Neural cell (in vitro differentiated cells): ENCODE measurements at regions not wholly inside any gene's neighbourhood (a gene's known extent, or its start where the extent isn't known, plus 50 kb on each side); places are given as distances from the start of the nearest gene placed in this dataset.

Experiments used
- H2AFZ ChIP-seq: fragments of 200-600, 300-800 bp; sonication (generic), shearing (Covaris generic); 2 replicates; pipeline ENCODE4 v1.6.0; 2014; ENCODE audit warnings: low read depth, mild to moderate bottlenecking, antibody characterized with exemption, low read length, moderate library complexity
- H3F3A ChIP-seq: fragments of 200-600 bp; shearing (Covaris generic); 2 replicates; pipeline ENCODE4 v1.6.1; 2016; ENCODE audit warnings: mild to moderate bottlenecking, moderate library complexity, mixed read lengths, antibody characterized with exemption, low read length; ENCODE audit not compliant: insufficient read depth, poor library complexity, severe bottlenecking
- H3K27ac ChIP-seq: fragments of 200-600, 300-800 bp; sonication (generic), shearing (Covaris generic); 2 replicates; pipeline ENCODE4 v1.5.1; 2014; ENCODE audit warnings: mild to moderate bottlenecking, low read length, moderate library complexity
- H3K27me3 ChIP-seq: fragments of 300-800, 200-600 bp; sonication (generic), shearing (Covaris generic); 2 replicates; pipeline ENCODE4 v1.6.0; 2014; ENCODE audit warnings: mild to moderate bottlenecking, low read depth, low read length, moderate library complexity; ENCODE audit not compliant: insufficient read depth
- H3K36me3 ChIP-seq: fragments of 300-800, 200-600 bp; sonication (generic), shearing (Covaris generic); 2 replicates; pipeline ENCODE4 v1.5.1; 2014; ENCODE audit warnings: mild to moderate bottlenecking, antibody characterized with exemption, low read length, moderate library complexity; ENCODE audit not compliant: insufficient read depth
- H3K4me2 ChIP-seq: fragments of 300-800, 200-600 bp; sonication (generic), shearing (Covaris generic); 2 replicates; pipeline ENCODE4 v1.6.0; 2014; ENCODE audit warnings: mild to moderate bottlenecking, low read length
- H3K4me3 ChIP-seq: fragments of 300-800, 200-600 bp; sonication (generic), shearing (Covaris generic); 2 replicates; pipeline ENCODE4 v1.5.1; 2014; ENCODE audit warnings: mild to moderate bottlenecking, low read length, moderate library complexity
- H3K79me2 ChIP-seq: fragments of 200-600 bp; shearing (Covaris generic); replicated peaks from 2 replicates; pipeline ENCODE4 v1.6.0; 2014; ENCODE audit warnings: mild to moderate bottlenecking, low read length, moderate library complexity; ENCODE audit not compliant: insufficient read depth
- H3K9ac ChIP-seq: fragments of 300-800, 200-600 bp; sonication (generic), shearing (Covaris generic); 2 replicates; pipeline ENCODE4 v1.6.1; 2016; ENCODE audit warnings: mild to moderate bottlenecking, low read length, mixed read lengths
- H3K9me2 ChIP-seq: fragments of 200-600 bp; shearing (Covaris generic); 2 replicates; pipeline ENCODE4 v1.6.1; 2016; ENCODE audit warnings: mild to moderate bottlenecking, low read length, mixed read lengths; ENCODE audit not compliant: insufficient read depth
- H3K9me3 ChIP-seq: fragments of 200-600, 300-800 bp; sonication (generic), shearing (Covaris generic); 2 replicates; pipeline ENCODE4 v1.6.1; 2016; ENCODE audit warnings: mild to moderate bottlenecking, mixed run types, low read length, moderate library complexity, mixed read lengths
- H4K20me1 ChIP-seq: fragments of 200-600 bp; shearing (Covaris generic); 2 replicates; pipeline ENCODE4 v1.6.1; 2016; ENCODE audit warnings: mild to moderate bottlenecking, mixed run types; ENCODE audit not compliant: insufficient read depth
- EP300 ChIP-seq: fragments of 450-650 bp; conservative IDR thresholded peaks from 2 replicates; pipeline ENCODE4 v1.6.1; 2014; ENCODE audit warnings: antibody characterized with exemption, mild to moderate bottlenecking, moderate library complexity; ENCODE audit not compliant: poor library complexity, severe bottlenecking
- EZH2 ChIP-seq: fragments of 200-600, 300-800 bp; shearing (Covaris generic), sonication (generic); IDR thresholded peaks from 2 replicates; pipeline ENCODE4 v1.6.1; 2014; ENCODE audit warnings: antibody characterized with exemption, low read length, borderline replicate concordance, mild to moderate bottlenecking; ENCODE audit not compliant: insufficient read depth, poor library complexity, severe bottlenecking
- MXI1 ChIP-seq: fragments of 450-650 bp; conservative IDR thresholded peaks from 2 replicates; pipeline ENCODE4 v1.6.1; 2014; ENCODE audit warnings: antibody characterized with exemption, mild to moderate bottlenecking; ENCODE audit not compliant: poor library complexity, severe bottlenecking
- POLR2AphosphoS5 ChIP-seq: IDR thresholded peaks from 2 replicates; pipeline ENCODE4 v1.6.1; 2012
- RAD21 ChIP-seq: fragments of 450-650 bp; conservative IDR thresholded peaks from 2 replicates; pipeline ENCODE4 v1.6.1; 2014; ENCODE audit warnings: antibody characterized with exemption, mild to moderate bottlenecking, moderate library complexity
- SMC3 ChIP-seq: fragments of 450-650 bp; conservative IDR thresholded peaks from 2 replicates; pipeline ENCODE4 v1.6.1; 2014; ENCODE audit warnings: antibody characterized with exemption, mild to moderate bottlenecking, moderate library complexity; ENCODE audit not compliant: poor library complexity
- TAF1 ChIP-seq: IDR thresholded peaks from 2 replicates; pipeline ENCODE4 v1.6.1; 2012; ENCODE audit warnings: low read depth
- TF ChIP-seq, protein P1 (sequence below): fragments of 450-650 bp; IDR thresholded peaks from 2 replicates; pipeline ENCODE4 v1.5.1; 2014; ENCODE audit warnings: antibody characterized with exemption, mild to moderate bottlenecking, moderate library complexity; ENCODE audit not compliant: poor library complexity, severe bottlenecking
- TF ChIP-seq, protein P2 (sequence below): IDR thresholded peaks from 2 replicates; pipeline ENCODE4 v1.6.1; 2012; ENCODE audit warnings: borderline replicate concordance

DNA sequence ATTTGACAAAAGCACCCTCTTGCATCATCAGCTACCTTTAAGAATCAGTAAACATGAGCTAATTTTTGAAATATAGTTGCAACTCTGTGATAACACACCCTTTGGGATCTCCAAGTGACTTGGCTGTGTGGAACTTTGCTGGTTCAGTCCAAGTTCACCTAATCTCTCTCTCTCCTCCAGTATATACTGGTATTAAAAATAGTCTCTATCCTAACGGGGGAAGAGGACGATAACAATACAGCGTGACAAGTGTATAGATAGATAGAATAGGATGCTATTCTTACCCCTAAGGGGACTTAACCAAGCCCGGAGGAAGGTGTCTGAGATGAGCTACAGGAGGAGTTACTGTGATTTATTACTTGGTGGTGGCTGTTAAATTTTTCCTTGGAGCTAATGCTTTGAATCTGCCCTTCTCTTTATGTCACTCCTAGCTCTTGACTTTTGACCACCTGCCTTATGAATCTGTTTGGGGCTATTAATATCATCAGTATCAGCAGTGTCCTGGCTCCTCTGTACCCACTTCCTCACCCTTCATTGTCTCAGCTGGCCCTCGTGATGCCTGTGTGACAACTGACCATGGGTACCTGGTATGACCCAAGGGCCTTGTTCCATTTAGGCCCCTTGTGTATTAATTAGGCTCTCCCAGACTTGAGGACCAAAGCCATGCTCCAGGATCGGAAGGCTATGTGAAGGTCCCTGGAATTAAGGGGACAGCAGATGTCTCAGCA, 223.9 kb downstream of the SREK1 start:
- Histone ChIP-seq H3K9me2 (no peaks in the 10 kb centered on the region), H4K20me1 (no peaks in the 10 kb centered on the region), H3K27me3 (no peaks in the 10 kb centered on the region), H3K27ac (no peak overlapping the region), H3K79me2 (no peaks in the 10 kb centered on the region), H3K4me3 (no peak overlapping the region), H3K9ac (no peak overlapping the region), H3F3A (no peaks in the 10 kb centered on the region), H3K4me2 (no peak overlapping the region), H2AFZ (no peak overlapping the region), H3K36me3 (no peaks in the 10 kb centered on the region), H3K9me3 (no peaks in the 10 kb centered on the region)
- no peak for TF ChIP-seq MXI1
- TF ChIP-seq, protein P1, sequence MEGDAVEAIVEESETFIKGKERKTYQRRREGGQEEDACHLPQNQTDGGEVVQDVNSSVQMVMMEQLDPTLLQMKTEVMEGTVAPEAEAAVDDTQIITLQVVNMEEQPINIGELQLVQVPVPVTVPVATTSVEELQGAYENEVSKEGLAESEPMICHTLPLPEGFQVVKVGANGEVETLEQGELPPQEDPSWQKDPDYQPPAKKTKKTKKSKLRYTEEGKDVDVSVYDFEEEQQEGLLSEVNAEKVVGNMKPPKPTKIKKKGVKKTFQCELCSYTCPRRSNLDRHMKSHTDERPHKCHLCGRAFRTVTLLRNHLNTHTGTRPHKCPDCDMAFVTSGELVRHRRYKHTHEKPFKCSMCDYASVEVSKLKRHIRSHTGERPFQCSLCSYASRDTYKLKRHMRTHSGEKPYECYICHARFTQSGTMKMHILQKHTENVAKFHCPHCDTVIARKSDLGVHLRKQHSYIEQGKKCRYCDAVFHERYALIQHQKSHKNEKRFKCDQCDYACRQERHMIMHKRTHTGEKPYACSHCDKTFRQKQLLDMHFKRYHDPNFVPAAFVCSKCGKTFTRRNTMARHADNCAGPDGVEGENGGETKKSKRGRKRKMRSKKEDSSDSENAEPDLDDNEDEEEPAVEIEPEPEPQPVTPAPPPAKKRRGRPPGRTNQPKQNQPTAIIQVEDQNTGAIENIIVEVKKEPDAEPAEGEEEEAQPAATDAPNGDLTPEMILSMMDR, result no peak
- no peak for TF ChIP-seq TAF1
- TF ChIP-seq RAD21, result no peak
- no peak for TF ChIP-seq SMC3
- no peak for TF ChIP-seq EZH2
- TF ChIP-seq POLR2AphosphoS5, result no peak
- TF ChIP-seq EP300, result no peak
- TF ChIP-seq, protein P2, sequence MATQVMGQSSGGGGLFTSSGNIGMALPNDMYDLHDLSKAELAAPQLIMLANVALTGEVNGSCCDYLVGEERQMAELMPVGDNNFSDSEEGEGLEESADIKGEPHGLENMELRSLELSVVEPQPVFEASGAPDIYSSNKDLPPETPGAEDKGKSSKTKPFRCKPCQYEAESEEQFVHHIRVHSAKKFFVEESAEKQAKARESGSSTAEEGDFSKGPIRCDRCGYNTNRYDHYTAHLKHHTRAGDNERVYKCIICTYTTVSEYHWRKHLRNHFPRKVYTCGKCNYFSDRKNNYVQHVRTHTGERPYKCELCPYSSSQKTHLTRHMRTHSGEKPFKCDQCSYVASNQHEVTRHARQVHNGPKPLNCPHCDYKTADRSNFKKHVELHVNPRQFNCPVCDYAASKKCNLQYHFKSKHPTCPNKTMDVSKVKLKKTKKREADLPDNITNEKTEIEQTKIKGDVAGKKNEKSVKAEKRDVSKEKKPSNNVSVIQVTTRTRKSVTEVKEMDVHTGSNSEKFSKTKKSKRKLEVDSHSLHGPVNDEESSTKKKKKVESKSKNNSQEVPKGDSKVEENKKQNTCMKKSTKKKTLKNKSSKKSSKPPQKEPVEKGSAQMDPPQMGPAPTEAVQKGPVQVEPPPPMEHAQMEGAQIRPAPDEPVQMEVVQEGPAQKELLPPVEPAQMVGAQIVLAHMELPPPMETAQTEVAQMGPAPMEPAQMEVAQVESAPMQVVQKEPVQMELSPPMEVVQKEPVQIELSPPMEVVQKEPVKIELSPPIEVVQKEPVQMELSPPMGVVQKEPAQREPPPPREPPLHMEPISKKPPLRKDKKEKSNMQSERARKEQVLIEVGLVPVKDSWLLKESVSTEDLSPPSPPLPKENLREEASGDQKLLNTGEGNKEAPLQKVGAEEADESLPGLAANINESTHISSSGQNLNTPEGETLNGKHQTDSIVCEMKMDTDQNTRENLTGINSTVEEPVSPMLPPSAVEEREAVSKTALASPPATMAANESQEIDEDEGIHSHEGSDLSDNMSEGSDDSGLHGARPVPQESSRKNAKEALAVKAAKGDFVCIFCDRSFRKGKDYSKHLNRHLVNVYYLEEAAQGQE, result no peak

DNA sequence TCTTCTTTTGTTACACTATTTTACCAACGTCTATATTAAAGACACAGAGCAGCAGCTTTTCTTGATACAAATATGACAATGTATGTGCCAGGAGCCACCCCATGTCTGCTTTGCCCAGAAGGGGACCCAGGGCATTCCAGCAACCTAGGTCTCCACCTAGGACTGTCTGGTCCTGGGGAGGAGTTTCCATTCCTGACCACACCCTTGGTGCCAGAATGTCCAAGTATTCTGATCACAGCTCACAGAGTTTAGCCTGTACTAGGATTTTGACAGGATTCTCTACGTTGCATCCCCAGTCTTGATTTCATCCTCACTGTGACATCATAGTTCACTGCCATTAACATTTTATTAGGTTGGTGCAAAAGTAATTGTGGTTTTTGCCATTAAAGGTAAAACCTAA, 224.7 kb downstream of the SREK1 start:
- H3K9me2 ChIP-seq, result no peaks in the 10 kb centered on the region
- H3K9ac ChIP-seq, result no peak overlapping the region
- H4K20me1 ChIP-seq, result no peaks in the 10 kb centered on the region
- TF ChIP-seq RAD21, result no peak
- no peak for TF ChIP-seq EP300
- TF ChIP-seq SMC3, result no peak
- TF ChIP-seq MXI1, result no peak
- no peak for TF ChIP-seq EZH2
- TF ChIP-seq, protein P2, result no peak
- TF ChIP-seq, protein P1, result no peak
- no peaks in the 10 kb centered on the region for H3F3A ChIP-seq
- no peak overlapping the region for H3K27ac ChIP-seq
- H3K36me3 ChIP-seq, result no peaks in the 10 kb centered on the region
- no peak overlapping the region for H3K4me2 ChIP-seq
- H2AFZ ChIP-seq, result no peak overlapping the region
- no peaks in the 10 kb centered on the region for H3K27me3 ChIP-seq
- H3K9me3 ChIP-seq, result no peaks in the 10 kb centered on the region
- H3K79me2 ChIP-seq, result no peaks in the 10 kb centered on the region
- H3K4me3 ChIP-seq, result no peak overlapping the region
